ENCODE measurements at regions not wholly inside any gene's neighbourhood (a gene's known extent, or its start where the extent isn't known, plus 50 kb on each side); places are given as distances from the start of the nearest gene placed in this dataset.

- TF ChIP-seq POLR2A (conservative IDR thresholded peaks at IDR 0.05) (no peak), EP300 (IDR thresholded peaks at IDR 0.05; ENCODE audit: low read length) (no peak), ZNF766 (CRISPR knock-in tag; conservative IDR thresholded peaks at IDR 0.05) (no peak), PML (IDR thresholded peaks at IDR 0.05; ENCODE audit: low read length) (no peak), ATF4 (CRISPR knock-in tag; IDR thresholded peaks at IDR 0.05) (no peak), TFAP4 (CRISPR knock-in tag; IDR thresholded peaks at IDR 0.05; ENCODE audit: borderline replicate concordance) (no peak), GTF2A2 (tag; IDR thresholded peaks at IDR 0.05) (no peak), PBX2 (CRISPR knock-in tag; IDR thresholded peaks at IDR 0.05; ENCODE audit: low read depth) (no peak), PBX2 (tag; conservative IDR thresholded peaks at IDR 0.05; ENCODE audit: low read depth) (no peak), BRD9 (IDR thresholded peaks at IDR 0.05; ENCODE audit: low read depth, partially characterized antibody) (no peak), GABPA (tag; conservative IDR thresholded peaks at IDR 0.05; ENCODE audit: low read depth) (no peak)
Observed at GRCh38 chr11:32326522-32326921, 108.8 kb downstream of the WT1 start.

Measured in K562 (cell line).